Peyer's patch (tissue), 4 donors: ENCODE measurements at regions not wholly inside any gene's neighbourhood (a gene's known extent, or its start where the extent isn't known, plus 50 kb on each side); places are given as distances from the start of the nearest gene placed in this dataset.

ENCODE experiments used
- CTCF ChIP-seq, 6 experiments: fragments of 450-650 bp in 4 of 6; fragments of 200-600 bp in 2 of 6; sonication (generic) in 1 of 6; IDR thresholded peaks; one replicate each; pipeline ENCODE4 v1.5.1; 2017 to 2019; ENCODE audit warnings: antibody characterized with exemption in 6 of 6, mild to moderate bottlenecking in 3 of 6, moderate library complexity in 1 of 6
- POLR2A ChIP-seq, 2 donors: fragments of 450-650 bp; IDR thresholded peaks; one replicate each; pipeline ENCODE4 v1.5.1; 2017; ENCODE audit warnings: antibody characterized with exemption in 2 of 2, mild to moderate bottlenecking in 2 of 2, moderate library complexity in 2 of 2

- TF ChIP-seq CTCF (IDR thresholded peaks at IDR 0.05) (no peak), POLR2A (IDR thresholded peaks at IDR 0.05) (no peak)
These were observed 161.5 kb downstream of the NUAK1 start for GRCh38 chr12:105977236-105977635.
